HG03175 (cell line): ENCODE measurements at regions not wholly inside any gene's neighbourhood (a gene's known extent, or its start where the extent isn't known, plus 50 kb on each side); places are given as distances from the start of the nearest gene placed in this dataset.
"Not testable (repeated sequence)": the region's sequence is repeated elsewhere in the genome, so short reads cannot be mapped to it uniquely, and the experiment has no call there.

Experiments
- ATAC-seq: cut with Tn5 transposase; IDR thresholded peaks from one replicate; pipeline ENCODE4 v1.9.1; 2021; ENCODE audit warnings: mild to moderate bottlenecking, moderate library complexity; ENCODE audit not compliant: unreplicated experiment

GRCh38 chr7:55261386-55261770, 103.8 kb upstream of the LANCL2 start:
- no peak for ATAC-seq

DNA sequence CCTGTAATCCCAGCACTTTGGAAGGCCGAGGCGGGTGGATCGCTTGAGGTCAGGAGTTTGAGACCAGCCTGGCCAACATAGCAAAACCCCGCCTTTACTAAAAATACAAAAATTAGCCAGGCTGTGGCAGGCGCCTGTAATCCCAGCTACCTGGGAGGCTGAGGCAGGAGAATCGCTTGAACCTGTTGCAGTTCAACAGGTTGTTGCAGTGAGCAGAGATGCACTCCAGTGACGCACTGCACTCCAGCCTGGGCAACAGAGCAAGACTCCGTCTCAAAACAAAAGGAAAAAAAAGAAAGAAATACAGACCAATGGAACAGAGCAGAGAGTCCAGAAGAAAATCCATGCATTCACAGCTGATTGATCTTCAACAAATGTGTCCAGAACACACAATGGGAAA, 99.8 kb upstream of the LANCL2 start:
- not testable (repeated sequence) for ATAC-seq

DNA sequence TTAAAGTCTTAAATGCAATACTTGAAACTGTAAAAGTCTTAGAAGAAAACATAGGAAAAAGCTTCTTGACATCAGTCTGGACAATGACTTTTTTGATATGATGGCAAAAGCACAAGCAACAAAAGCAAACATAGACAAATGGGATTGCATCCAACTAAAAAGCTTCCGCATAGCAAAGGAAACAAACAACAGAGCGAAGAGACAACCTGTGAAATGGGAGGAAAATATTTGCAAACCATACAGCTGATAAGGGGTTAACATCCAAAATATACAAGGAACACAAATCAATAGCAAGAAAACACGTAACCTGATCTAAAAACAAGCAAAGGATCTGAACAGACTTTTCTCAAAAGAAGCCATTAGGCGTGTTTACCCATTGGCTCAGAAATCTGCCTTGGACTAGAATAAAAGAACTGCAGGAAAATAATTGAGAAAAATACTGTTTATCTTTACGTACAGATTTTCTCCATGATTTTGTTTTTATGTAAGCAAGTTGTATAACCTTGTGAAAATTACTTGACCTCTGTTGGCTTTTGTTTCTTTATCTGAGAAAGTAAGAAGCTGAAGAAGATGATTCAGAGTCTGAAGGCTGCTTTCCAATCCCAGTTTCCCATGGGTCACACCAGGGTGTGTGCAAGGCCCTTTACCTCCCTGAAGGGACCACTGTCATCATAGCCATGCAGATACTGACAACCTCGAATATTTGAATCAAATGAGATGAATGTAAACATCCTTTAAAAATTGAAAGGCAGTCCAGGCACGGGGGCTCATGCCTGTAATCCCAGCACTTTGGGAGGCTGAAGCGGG, 99.1 kb upstream of the LANCL2 start:
- no peak for ATAC-seq

DNA sequence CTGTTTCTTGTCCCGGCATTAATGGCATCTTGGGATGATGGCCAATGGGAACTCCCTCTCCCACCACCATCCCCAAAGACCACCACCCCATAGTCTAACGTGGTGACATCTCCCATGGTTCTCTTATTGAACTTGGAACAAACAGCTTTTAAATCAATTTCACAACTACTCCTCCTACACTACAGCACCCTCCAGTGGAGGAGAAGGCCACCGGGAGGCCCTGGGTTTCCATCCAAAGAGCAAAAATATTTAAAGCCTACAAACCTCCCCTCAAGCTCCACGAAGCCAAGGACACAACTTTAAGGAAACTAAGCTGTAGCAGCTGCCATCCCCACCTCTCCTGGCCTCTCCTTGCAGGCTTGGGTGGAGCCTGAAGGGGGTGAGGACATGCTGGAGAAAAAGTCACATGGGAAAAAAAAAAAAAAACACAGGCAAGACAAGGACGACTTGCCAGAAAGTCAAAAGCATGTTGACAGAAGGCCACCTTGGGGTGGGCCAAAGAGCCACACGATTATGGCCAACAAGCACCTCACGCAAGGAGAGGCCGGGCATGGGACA, 94.0 kb upstream of the LANCL2 start:
- no peak for ATAC-seq

DNA sequence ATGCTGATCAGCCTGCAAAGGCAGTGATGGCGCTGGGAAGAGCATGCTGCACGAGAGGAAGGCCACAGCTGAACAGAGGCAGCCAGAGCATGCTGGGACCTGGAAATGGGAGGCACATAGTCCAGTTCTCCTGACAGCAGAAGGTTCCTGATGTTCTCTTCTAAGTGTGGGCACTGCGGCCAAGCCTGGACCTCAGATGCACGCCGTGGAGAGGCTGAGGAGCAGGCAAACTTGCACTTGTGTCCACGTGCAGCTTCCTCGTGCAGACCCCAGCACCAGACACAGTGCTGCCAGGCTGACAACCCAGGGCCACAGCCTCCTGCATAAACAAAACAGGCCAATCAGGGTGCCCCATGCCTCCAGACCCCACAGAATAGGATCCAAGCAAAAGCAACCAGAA, 93.5 kb upstream of the LANCL2 start:
- ATAC-seq: no peak

- ATAC-seq: no peak
These were observed 92.8 kb upstream of the LANCL2 start for GRCh38 chr7:55272328-55272727.

GRCh38 chr7:55273186-55273980, 91.8 kb upstream of the LANCL2 start:
- no peak for ATAC-seq

DNA sequence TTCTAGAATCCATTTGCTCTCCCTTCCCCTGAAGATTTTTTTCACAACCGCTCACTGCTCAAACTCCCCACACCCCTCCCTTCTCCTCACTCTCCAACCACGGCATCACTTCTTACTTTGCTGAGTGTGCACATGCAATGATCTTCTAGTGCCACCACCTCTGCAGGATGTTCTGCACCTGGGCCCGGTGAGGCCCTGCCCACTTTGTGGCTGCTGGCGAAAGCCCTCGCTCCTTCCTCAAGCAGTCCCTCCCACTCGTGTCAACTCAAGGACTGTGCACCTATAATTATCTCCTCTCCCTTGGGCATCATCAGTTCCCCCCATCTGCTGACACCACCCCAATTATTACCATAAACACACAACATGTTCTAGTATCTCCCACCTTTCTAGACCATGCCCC, 91.0 kb upstream of the LANCL2 start:
- no peak for ATAC-seq

- no peak for ATAC-seq
These were observed 89.6 kb upstream of the LANCL2 start for GRCh38 chr7:55275291-55276200.

GRCh38 chr7:55276572-55277295, 88.4 kb upstream of the LANCL2 start:
- no peak for ATAC-seq

DNA sequence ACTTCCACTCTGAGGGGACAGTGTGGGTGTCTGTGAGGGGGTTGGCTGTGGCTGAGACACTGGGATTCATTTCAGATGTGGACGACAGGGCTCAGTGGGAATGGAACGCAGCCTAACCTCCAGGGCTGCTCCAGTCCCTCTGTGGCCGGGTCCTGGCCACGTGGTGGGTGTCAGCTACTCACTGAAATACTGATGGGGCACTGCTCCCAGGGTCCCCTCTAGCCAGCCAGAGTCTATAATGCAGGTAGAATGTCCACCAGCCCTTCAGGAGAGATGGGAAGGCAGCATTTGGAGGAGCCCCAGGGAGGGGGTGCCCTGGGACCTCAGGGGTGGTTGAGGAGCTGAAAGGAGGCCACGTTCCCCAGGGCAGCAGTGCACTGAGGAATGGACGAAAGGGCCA, 87.2 kb upstream of the LANCL2 start:
- ATAC-seq: no peak

DNA sequence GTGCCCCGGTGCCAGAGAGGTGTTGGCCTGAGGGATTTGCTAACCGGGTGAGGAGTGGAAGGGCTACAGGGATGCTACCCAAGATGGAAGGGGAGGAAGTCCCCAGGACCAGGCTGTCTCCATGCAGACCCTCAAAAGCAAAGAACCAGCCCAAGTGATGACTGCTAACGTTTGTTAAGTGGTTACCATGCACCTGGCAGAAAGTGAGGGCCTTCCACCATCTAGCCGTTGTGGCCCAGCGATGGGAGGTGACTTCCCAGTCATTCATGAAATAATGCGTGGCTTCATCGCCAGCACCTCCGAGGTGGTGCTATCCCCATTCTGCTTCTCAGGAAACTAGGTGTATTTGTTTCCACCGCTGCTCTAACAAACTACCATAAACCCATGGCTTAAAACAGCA, 86.8 kb upstream of the LANCL2 start:
- ATAC-seq: no peak

DNA sequence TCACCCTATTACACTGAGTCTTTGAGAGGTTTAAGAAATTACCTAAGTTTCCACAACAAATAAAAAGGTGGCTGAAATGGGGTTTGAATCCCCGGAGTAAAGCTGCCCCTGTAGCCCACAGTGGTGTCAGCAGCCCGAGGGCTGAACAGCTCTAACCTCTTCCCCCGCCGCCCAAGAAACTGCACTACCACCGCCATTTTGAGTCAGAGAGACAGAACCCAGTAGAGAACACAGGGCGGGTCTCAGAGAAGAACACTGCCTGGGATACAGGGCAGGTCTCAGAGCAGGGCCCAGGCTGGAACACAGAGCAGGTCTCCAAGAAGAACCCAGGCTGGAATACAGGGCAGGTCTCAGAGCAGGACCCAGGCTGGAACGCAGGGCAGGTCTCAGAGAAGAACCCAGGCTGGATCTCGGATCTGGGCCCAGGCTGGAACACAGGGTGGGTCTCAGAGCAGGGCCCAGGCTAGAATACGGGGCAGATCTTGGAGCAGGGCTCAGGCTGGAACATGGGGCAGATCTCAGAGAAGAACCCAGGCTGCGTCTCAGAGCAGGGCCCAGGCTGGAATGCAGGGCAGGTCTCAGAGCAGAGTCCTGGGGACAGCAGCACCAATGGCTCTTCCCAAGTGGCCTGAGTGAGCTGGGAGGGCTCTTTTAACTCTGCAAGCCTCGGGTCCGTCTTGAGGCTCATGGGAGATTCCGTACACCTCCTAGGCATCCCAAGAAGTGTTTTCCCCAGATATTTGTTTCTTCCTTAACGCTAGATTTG, 85.9 kb upstream of the LANCL2 start:
- ATAC-seq: no peak

DNA sequence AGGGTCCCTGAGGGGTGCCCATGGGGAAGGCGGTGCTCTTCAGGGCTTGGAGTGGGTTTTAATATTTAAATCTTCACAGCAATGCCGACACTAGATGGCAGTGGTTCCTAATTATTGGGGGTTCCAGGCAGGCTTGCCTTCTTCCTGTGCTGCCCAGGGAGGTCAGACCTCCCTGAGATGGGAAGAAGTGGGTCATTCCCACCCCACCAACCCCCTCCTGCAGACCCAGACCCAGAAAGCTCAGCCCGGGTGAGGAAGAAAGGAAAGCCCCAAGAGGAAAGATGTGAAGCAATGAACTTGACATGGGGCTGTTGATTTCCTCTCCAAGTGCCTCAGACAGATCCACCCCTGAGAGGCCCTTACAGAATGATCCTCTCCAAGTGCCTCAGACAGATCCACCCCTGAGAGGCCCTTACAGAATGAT, 85.1 kb upstream of the LANCL2 start:
- peak; percentile 83 for ATAC-seq

DNA sequence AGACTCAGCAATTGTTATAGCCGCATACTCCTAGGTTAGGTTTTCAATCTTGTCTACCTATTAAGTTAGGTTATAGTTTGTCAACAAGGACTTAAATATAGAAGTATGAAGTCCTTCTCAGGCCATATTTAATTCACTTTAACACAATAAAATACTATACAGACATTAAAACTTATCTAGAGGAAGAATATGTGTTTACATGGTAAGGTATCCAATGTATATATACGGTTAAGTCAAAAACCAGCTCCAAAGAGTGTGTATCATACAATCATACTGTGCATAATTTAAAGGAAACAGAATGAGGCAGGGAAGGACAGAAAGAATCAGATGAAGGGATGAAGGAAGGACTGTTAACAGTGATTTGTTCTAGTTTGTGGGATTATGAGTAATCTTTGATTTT, 79.5 kb upstream of the LANCL2 start:
- ATAC-seq: no peak

- ATAC-seq: no peak
These were observed 78.5 kb upstream of the LANCL2 start for GRCh38 chr7:55286666-55287065.

DNA sequence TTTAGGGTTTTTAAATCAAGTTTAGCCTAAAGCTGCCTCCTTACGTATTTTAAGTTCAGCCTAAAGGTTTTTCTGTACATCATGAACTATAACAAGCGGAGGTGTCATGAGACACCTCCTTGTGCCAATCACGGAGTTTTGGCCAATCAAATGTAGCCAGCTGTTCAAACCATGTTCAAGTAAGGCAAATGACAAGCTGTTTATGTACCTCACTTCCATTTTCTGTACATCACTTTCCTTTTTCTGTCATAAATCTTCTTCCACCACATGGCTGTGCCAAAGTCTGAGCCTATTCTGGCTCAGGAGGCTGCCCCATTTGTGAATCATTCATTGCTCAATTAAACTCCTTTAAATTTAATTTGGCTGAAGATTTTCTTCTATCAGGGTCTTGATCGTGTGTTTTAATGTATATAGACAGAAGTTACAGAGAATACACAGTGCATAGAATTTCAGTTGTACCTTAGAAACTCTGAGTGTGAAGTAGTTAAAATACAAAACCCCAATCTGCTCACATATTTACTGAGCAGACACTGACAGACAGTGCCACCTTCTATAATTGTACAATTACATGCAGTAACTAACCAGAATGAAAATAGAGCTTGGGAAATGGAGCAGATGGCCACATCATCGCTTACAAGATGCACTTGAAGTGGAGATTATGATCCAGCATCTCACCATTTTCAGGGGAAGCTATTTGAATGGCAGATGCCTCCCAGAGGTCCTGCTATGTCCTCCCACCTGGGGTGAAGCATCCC, 76.9 kb upstream of the LANCL2 start:
- no peak for ATAC-seq

GRCh38 chr7:55296070-55296469, 69.1 kb upstream of the LANCL2 start:
- ATAC-seq: no peak
